ENCODE measurements at regions not wholly inside any gene's neighbourhood (a gene's known extent, or its start where the extent isn't known, plus 50 kb on each side); places are given as distances from the start of the nearest gene placed in this dataset.

DNA sequence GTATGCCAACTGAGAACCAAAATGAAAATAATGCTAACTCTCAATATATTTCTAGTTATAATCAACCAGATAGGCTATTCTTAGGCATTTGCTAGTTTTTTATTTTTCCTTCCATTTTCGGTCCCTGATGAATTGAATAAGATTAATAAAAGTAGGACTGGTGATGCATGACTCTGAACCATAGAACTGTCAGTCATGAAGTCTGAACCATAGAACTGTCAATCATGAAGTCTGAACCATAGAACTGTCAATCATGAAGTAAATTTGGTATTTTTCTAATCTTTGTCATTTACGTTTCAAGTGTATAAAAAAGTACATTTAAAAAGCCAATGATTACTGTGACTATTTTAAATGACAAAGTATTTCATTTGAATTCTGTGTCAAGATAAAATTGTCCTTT is 460.2 kb upstream of the NDST3 start:
- no peak overlapping the region for H3K9ac ChIP-seq (ENCODE audit: low read depth, low read length, poor library complexity)
- no peak overlapping the region for H2AFZ ChIP-seq (ENCODE audit: low read length)
- no peak overlapping the region for H2BK15ac ChIP-seq (ENCODE audit: low read length)
- H3K4me3 ChIP-seq (ENCODE audit: low read length in 2 of 2) = no peak overlapping the region
- no CpG with 5 or more reads among the region's 2 CpGs for WGBS, 2 donors (ENCODE audit: extremely low coverage in 2 of 2, insufficient read length in 2 of 2, insufficient replicate concordance in 1 of 2)
- no peak overlapping the region for H2BK120ac ChIP-seq (ENCODE audit: low read depth, low read length)
- no peak overlapping the region for H3K14ac ChIP-seq (ENCODE audit: low read length)
- H3K9me3 ChIP-seq (replicated peaks in 1 of 2; ENCODE audit: control insufficient read depth in 2 of 2, insufficient read depth in 1 of 2, low read depth in 1 of 2, low read length in 2 of 2) = no peaks in the 10 kb centered on the region
- H3K27me3 ChIP-seq (ENCODE audit: control insufficient read depth in 3 of 3, insufficient read depth in 3 of 3, low read depth in 1 of 3, low read length in 3 of 3) = no peaks in the 10 kb centered on the region
- no peak overlapping the region for H3K27ac ChIP-seq (replicated peaks; ENCODE audit: low read length)
- no peak overlapping the region for H3K4ac ChIP-seq (ENCODE audit: low read length)
- H2AK5ac ChIP-seq (ENCODE audit: low read depth, low read length) = no peak overlapping the region
- H4K91ac ChIP-seq (ENCODE audit: low read depth, low read length, poor library complexity) = no peak overlapping the region
- H3K4me2 ChIP-seq (ENCODE audit: insufficient read depth, low read length, poor library complexity, severe bottlenecking) = no peak overlapping the region
- H2BK5ac ChIP-seq (ENCODE audit: low read length) = no peak overlapping the region
- H3K36me3 ChIP-seq (replicated peaks in 1 of 2; ENCODE audit: control insufficient read depth in 2 of 2, insufficient read depth in 2 of 2, low read length in 2 of 2) = no peaks in the 10 kb centered on the region
- no peak overlapping the region for H3K23ac ChIP-seq (ENCODE audit: low read depth, low read length, poor library complexity)
- DNase-seq (ENCODE audit: low spot score) = no peak
- no peaks in the 10 kb centered on the region for H3K79me1 ChIP-seq (ENCODE audit: low read depth, low read length)
- H3K18ac ChIP-seq (ENCODE audit: low read length) = no peak overlapping the region
- H2BK12ac ChIP-seq (ENCODE audit: low read length) = no peak overlapping the region
- no peak overlapping the region for H4K8ac ChIP-seq (ENCODE audit: low read depth, low read length)
- H3K4me1 ChIP-seq (ENCODE audit: control insufficient read depth in 2 of 2, insufficient read depth in 1 of 2, low read depth in 1 of 2, low read length in 2 of 2) = no peaks in the 10 kb centered on the region

- no CpG with 5 or more reads among the region's 24 CpGs for WGBS, 2 donors (ENCODE audit: extremely low coverage in 2 of 2, insufficient read length in 2 of 2, insufficient replicate concordance in 1 of 2)
- H3K4me1 ChIP-seq (ENCODE audit: control insufficient read depth in 2 of 2, insufficient read depth in 1 of 2, low read depth in 1 of 2, low read length in 2 of 2) = no peaks in the 10 kb centered on the region
- no peak overlapping the region for H2BK12ac ChIP-seq (ENCODE audit: low read length)
- no peak overlapping the region for H2AK5ac ChIP-seq (ENCODE audit: low read depth, low read length)
- H3K9me3 ChIP-seq (replicated peaks in 1 of 2; ENCODE audit: control insufficient read depth in 2 of 2, insufficient read depth in 1 of 2, low read depth in 1 of 2, low read length in 2 of 2) = no peaks in the 10 kb centered on the region
- no peak overlapping the region for H3K14ac ChIP-seq (ENCODE audit: low read length)
- H3K18ac ChIP-seq (ENCODE audit: low read length) = no peak overlapping the region
- H3K23ac ChIP-seq (ENCODE audit: low read depth, low read length, poor library complexity) = no peak overlapping the region
- H3K79me1 ChIP-seq (ENCODE audit: low read depth, low read length) = no peaks in the 10 kb centered on the region
- H2BK120ac ChIP-seq (ENCODE audit: low read depth, low read length) = no peak overlapping the region
- no peaks in the 10 kb centered on the region for H3K27me3 ChIP-seq (ENCODE audit: control insufficient read depth in 3 of 3, insufficient read depth in 3 of 3, low read depth in 1 of 3, low read length in 3 of 3)
- H3K4ac ChIP-seq (ENCODE audit: low read length) = no peak overlapping the region
- H2AFZ ChIP-seq (ENCODE audit: low read length) = no peak overlapping the region
- H2BK5ac ChIP-seq (ENCODE audit: low read length) = no peak overlapping the region
- no peak overlapping the region for H3K4me3 ChIP-seq (ENCODE audit: low read length in 2 of 2)
- no peak overlapping the region for H3K9ac ChIP-seq (ENCODE audit: low read depth, low read length, poor library complexity)
- H2BK15ac ChIP-seq (ENCODE audit: low read length) = no peak overlapping the region
- DNase-seq (ENCODE audit: low spot score) = no peak
- no peak overlapping the region for H3K27ac ChIP-seq (replicated peaks; ENCODE audit: low read length)
- no peak overlapping the region for H3K4me2 ChIP-seq (ENCODE audit: insufficient read depth, low read length, poor library complexity, severe bottlenecking)
- H4K8ac ChIP-seq (ENCODE audit: low read depth, low read length) = no peak overlapping the region
- no peaks in the 10 kb centered on the region for H3K36me3 ChIP-seq (replicated peaks in 1 of 2; ENCODE audit: control insufficient read depth in 2 of 2, insufficient read depth in 2 of 2, low read length in 2 of 2)
- H4K91ac ChIP-seq (ENCODE audit: low read depth, low read length, poor library complexity) = no peak overlapping the region
These were observed 458.4 kb upstream of the NDST3 start for GRCh38 chr4:117575850-117576249.

DNA sequence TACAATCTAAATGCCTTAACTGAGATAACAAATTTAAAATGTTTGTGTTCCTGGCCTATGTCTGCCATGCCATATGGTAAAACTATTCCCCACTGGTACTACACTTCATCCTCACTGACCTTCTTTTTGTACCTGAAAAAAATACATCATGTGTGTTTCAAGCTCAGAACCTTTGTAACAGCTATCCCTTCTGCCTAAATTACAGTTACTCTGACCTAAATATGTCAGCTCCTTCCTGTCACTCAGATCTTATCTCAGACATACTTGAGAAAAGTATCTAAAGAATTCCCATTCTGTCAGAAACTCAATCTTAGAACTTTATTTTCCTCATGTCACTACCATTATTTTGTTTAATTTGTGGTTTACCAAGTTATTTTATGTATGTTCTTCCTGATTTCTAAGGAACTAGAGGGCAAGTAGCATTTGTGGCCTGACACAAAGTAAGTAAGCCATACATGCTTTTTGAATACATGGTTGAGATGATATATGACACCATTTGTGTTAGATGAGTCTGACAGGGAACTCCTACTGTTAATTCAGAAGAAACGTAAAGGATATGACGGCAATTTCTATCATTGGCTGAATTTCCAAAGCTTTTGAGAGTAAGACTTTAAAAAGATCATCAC is 456.5 kb upstream of the NDST3 start:
- Histone ChIP-seq H3K4ac (ENCODE audit: low read length) (no peak overlapping the region), H2BK12ac (ENCODE audit: low read length) (no peak overlapping the region), H3K14ac (ENCODE audit: low read length) (no peak overlapping the region), H3K27me3 (ENCODE audit: control insufficient read depth in 3 of 3, insufficient read depth in 3 of 3, low read depth in 1 of 3, low read length in 3 of 3) (no peaks in the 10 kb centered on the region), H4K8ac (ENCODE audit: low read depth, low read length) (no peak overlapping the region), H2BK5ac (ENCODE audit: low read length) (no peak overlapping the region), H3K4me1 (ENCODE audit: control insufficient read depth in 2 of 2, insufficient read depth in 1 of 2, low read depth in 1 of 2, low read length in 2 of 2) (no peaks in the 10 kb centered on the region), H3K18ac (ENCODE audit: low read length) (no peak overlapping the region), H4K91ac (ENCODE audit: low read depth, low read length, poor library complexity) (no peak overlapping the region), H3K4me3 (ENCODE audit: low read length in 2 of 2) (no peak overlapping the region), H3K27ac (replicated peaks; ENCODE audit: low read length) (no peak overlapping the region), H3K36me3 (replicated peaks in 1 of 2; ENCODE audit: control insufficient read depth in 2 of 2, insufficient read depth in 2 of 2, low read length in 2 of 2) (no peaks in the 10 kb centered on the region), H3K79me1 (ENCODE audit: low read depth, low read length) (no peaks in the 10 kb centered on the region), H2BK15ac (ENCODE audit: low read length) (no peak overlapping the region), H2AFZ (ENCODE audit: low read length) (no peak overlapping the region), H3K9ac (ENCODE audit: low read depth, low read length, poor library complexity) (no peak overlapping the region), H3K9me3 (replicated peaks in 1 of 2; ENCODE audit: control insufficient read depth in 2 of 2, insufficient read depth in 1 of 2, low read depth in 1 of 2, low read length in 2 of 2) (no peaks in the 10 kb centered on the region), H3K4me2 (ENCODE audit: insufficient read depth, low read length, poor library complexity, severe bottlenecking) (no peak overlapping the region), H2AK5ac (ENCODE audit: low read depth, low read length) (no peak overlapping the region), H2BK120ac (ENCODE audit: low read depth, low read length) (no peak overlapping the region), H3K23ac (ENCODE audit: low read depth, low read length, poor library complexity) (no peak overlapping the region)
- WGBS, 2 donors (ENCODE audit: extremely low coverage in 2 of 2, insufficient read length in 2 of 2, insufficient replicate concordance in 1 of 2) = no CpG with 5 or more reads among the region's 2 CpGs
- DNase-seq (ENCODE audit: low spot score) = no peak

- no peak overlapping the region for H2AFZ ChIP-seq (ENCODE audit: low read length)
- no peaks in the 10 kb centered on the region for H3K9me3 ChIP-seq (replicated peaks in 1 of 2; ENCODE audit: control insufficient read depth in 2 of 2, insufficient read depth in 1 of 2, low read depth in 1 of 2, low read length in 2 of 2)
- H2BK120ac ChIP-seq (ENCODE audit: low read depth, low read length) = no peak overlapping the region
- H3K27ac ChIP-seq (replicated peaks; ENCODE audit: low read length) = no peak overlapping the region
- H3K4ac ChIP-seq (ENCODE audit: low read length) = no peak overlapping the region
- DNase-seq (ENCODE audit: low spot score) = no peak
- H3K27me3 ChIP-seq (ENCODE audit: control insufficient read depth in 3 of 3, insufficient read depth in 3 of 3, low read depth in 1 of 3, low read length in 3 of 3) = no peaks in the 10 kb centered on the region
- no peaks in the 10 kb centered on the region for H3K4me1 ChIP-seq (ENCODE audit: control insufficient read depth in 2 of 2, insufficient read depth in 1 of 2, low read depth in 1 of 2, low read length in 2 of 2)
- no peak overlapping the region for H3K23ac ChIP-seq (ENCODE audit: low read depth, low read length, poor library complexity)
- no peaks in the 10 kb centered on the region for H3K79me1 ChIP-seq (ENCODE audit: low read depth, low read length)
- no peak overlapping the region for H2BK15ac ChIP-seq (ENCODE audit: low read length)
- no CpG with 5 or more reads among the region's 4 CpGs for WGBS, 2 donors (ENCODE audit: extremely low coverage in 2 of 2, insufficient read length in 2 of 2, insufficient replicate concordance in 1 of 2)
- H3K9ac ChIP-seq (ENCODE audit: low read depth, low read length, poor library complexity) = no peak overlapping the region
- no peak overlapping the region for H4K91ac ChIP-seq (ENCODE audit: low read depth, low read length, poor library complexity)
- no peak overlapping the region for H4K8ac ChIP-seq (ENCODE audit: low read depth, low read length)
- H3K14ac ChIP-seq (ENCODE audit: low read length) = no peak overlapping the region
- no peak overlapping the region for H2BK5ac ChIP-seq (ENCODE audit: low read length)
- no peak overlapping the region for H3K4me2 ChIP-seq (ENCODE audit: insufficient read depth, low read length, poor library complexity, severe bottlenecking)
- no peak overlapping the region for H2BK12ac ChIP-seq (ENCODE audit: low read length)
- H3K4me3 ChIP-seq (ENCODE audit: low read length in 2 of 2) = no peak overlapping the region
- no peak overlapping the region for H2AK5ac ChIP-seq (ENCODE audit: low read depth, low read length)
- H3K18ac ChIP-seq (ENCODE audit: low read length) = no peak overlapping the region
- H3K36me3 ChIP-seq (replicated peaks in 1 of 2; ENCODE audit: control insufficient read depth in 2 of 2, insufficient read depth in 2 of 2, low read length in 2 of 2) = no peaks in the 10 kb centered on the region
These were observed 445.5 kb upstream of the NDST3 start for GRCh38 chr4:117588771-117589170.

Measured in neuronal stem cell (in vitro differentiated cells).